Epidermal melanocyte (primary cell): ENCODE measurements at regions not wholly inside any gene's neighbourhood (a gene's known extent, or its start where the extent isn't known, plus 50 kb on each side); places are given as distances from the start of the nearest gene placed in this dataset.

ENCODE experiments used
- DNase-seq: peaks from one replicate; pipeline ENCODE4 v3.0.0; 2011; ENCODE audit warnings: low spot score; ENCODE audit not compliant: insufficient read length

DNA sequence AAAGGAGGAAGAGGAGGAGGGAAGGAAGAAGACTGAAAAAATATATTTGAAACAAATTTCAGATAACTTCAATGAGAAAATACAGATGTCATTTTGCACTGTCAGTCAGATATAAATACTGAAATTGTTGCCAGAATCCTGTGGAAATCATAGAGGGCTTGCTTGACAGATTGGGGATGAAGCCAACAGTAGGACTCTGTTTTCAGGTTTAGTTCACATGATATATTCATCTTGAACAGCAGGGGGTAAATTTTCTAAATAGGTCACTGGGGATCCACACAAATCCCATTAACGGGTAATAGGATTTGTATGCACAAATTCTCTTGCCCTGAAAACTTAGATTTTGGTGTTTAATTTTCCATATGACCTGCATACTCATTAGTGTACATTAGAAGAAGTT is 103.3 kb upstream of the PCDH18 start:
- no peak for DNase-seq

GRCh38 chr4:137635108-137635507 is 102.8 kb upstream of the PCDH18 start:
- no peak for DNase-seq

DNA sequence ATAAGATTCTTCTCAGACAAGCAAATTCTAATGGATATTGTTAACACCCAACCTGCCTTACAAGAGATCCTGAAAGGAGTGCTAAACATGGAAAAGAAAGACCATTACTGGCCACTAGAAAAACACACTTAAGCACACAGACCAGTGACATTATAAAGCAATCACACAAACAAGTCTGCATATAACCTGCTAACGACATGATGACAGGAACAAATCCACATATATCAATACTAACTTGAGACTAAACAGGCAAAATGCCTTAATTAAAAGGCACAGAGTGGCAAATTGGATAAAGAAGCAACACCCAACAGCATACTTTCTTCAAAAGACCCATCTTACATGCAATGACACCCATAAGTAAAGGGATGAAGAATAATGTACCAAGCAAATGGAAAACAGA is 100.5 kb upstream of the PCDH18 start:
- DNase-seq: no peak

GRCh38 chr4:137631605-137632004 is 99.3 kb upstream of the PCDH18 start:
- no peak for DNase-seq

- no peak for DNase-seq
Observed at GRCh38 chr4:137630252-137630651, 98.0 kb upstream of the PCDH18 start.

GRCh38 chr4:137627739-137628460 is 95.6 kb upstream of the PCDH18 start:
- DNase-seq: no peak

- no peak for DNase-seq
Observed at GRCh38 chr4:137626942-137627738, 94.8 kb upstream of the PCDH18 start.

DNA sequence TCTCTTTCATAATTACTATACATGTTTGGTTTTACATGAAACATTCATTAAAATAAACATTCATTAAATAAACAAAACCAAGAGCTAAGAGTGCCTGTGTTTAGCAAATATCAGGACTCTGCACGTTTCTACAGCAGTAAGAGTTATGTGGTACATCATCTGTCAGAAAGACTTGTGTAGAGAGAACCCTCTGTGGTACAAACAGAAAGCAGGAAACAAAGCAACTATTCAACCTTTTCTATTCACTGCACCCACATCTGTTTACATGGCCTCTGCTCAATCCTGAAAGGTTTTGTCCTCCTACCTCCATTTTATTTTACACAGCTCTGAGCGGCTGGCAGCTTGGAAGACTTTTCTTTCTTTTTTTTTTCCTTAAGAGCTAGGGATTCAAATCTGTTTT is 90.7 kb upstream of the PCDH18 start:
- no peak for DNase-seq

- no peak for DNase-seq
Observed at GRCh38 chr4:137621056-137621455, 88.8 kb upstream of the PCDH18 start.

GRCh38 chr4:137614491-137614890 is 82.2 kb upstream of the PCDH18 start:
- DNase-seq: no peak

DNA sequence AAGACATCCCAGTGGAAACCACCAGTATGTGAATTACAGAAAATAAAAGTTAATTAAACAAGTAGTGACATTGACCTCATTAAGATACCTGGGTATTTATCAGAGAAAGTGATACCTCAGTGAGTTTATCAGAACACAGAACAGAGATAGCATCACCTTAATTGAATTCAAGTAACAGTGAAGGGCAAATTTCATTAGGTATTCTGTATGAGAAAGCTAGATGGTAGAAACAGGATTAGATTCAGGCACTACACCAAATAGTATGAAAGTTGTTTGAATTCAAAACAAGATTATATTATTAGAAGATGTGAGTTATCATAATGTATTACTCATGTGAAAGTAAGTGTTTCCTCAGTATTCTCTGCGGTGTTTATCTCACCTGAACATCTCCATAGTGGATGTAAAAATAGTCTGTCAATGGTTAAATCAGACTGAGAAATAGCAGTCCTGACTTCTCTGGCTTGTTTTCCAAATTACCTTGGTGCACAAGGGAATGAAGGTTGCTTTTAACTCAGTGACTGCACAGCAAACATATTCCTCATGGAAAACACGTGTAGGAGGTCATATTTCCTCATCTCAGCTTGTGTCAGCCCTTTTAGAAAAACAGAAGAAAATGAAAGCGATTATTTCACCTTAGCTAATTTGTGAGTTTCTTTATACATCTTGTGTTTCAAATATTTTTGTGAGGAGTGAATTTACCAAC is 79.9 kb upstream of the PCDH18 start:
- DNase-seq: no peak

DNA sequence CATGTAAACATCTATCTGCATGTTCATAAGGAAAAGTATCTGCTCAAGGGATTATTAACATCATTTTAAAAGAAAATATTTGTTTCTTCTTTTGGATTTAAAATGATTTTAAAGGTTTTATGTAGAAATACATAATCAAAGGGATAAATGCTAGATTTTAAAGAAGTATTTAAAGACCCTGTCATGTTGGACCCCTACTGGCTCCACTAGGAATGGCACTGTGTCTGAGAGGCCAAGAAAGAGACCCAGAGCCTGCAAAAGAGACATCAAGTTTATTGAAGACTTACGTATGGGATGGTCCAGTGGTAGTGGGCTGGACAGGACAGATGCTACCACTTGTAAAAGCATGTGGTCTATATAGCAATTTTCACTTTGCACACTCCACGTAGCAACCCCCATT is 78.7 kb upstream of the PCDH18 start:
- no peak for DNase-seq

GRCh38 chr4:137609718-137610430 is 77.6 kb upstream of the PCDH18 start:
- DNase-seq: no peak

GRCh38 chr4:137608085-137608484 is 75.8 kb upstream of the PCDH18 start:
- DNase-seq: no peak

DNA sequence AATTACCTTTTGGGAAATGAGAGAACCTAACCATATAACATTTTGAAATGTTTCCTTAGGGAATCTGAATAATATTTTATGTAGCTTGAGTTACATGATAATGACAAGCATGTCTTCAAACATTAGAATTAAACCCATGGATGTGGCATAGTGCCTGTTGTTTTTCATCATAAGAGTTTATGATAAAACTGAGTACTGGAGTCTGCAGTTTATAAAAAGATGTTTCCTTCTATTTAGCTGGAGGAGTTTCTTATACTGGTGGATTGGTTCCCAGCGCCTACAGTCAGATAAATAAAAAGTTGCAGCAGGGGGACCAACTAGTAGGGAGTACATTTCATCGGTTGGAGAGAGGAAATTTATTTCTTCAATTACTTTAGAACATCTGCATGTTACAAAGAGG is 70.1 kb upstream of the PCDH18 start:
- no peak for DNase-seq

DNA sequence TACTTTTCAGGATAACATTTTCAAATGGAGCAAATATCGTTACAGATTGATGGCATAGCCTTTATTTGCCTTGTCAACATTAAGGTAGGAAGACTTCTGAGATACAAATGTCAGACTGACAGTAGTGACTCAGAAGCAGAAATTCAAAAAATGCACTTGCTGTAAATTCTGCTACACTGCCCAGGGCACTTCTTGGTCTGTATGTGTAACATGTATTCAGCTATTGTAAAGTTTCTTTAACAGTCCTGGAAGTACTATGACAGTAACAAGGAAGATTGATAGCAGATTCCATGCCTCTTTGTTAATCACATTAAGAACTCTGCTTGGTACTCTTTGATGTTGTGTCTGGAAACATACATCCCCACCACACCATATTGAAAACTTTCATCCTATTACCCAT is 69.6 kb upstream of the PCDH18 start:
- DNase-seq: no peak

DNA sequence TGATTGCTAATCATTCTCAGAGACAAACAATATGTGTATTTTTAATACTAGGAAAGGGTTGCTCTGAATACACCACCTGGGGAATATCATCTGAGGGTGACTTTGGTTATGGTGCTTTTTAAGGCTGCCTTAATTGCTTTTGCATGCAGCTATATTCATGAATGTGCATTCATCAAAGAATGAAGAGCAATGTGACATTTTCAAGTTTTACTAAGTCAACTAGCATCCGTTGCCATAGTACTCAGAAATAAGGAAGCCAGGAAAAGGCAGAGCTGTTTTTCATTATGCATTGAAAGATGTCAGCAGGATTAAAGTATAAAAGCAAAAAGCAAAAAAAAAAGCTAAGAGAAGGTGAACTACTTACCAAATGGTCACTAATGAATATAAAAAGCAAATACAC is 67.4 kb upstream of the PCDH18 start:
- DNase-seq: no peak

DNA sequence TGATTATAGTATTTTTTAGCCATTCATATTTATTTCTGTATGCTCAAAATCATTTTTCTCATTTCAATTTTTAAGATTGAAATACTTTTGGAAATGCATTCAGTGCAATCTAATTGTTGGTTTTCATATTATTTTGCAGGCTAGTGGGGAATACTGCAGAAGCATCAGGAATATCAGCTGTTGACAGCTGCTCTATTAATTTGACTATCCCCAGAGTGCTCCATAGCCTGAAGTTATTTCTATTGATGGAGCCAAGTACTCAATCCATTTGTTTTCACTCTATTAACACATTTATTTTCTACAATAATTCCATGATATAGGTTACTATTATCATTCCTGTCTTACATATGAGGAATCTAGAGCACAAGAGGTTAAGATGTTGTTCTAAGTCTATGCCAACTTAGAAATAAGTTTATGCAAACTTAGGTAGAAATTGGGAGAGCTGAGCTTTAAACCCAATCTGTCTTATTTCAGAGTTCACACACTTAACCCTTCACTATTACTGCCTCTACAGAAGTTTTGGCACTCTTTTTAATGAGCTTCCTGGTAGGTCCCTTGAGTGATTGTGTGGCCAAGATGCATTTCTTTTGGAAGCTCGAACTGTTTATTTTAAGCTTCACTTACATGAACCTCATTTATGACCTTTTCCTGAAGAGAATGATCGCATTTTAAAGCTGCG is 65.6 kb upstream of the PCDH18 start:
- no peak for DNase-seq

GRCh38 chr4:137587796-137588195 is 55.5 kb upstream of the PCDH18 start:
- no peak for DNase-seq

DNA sequence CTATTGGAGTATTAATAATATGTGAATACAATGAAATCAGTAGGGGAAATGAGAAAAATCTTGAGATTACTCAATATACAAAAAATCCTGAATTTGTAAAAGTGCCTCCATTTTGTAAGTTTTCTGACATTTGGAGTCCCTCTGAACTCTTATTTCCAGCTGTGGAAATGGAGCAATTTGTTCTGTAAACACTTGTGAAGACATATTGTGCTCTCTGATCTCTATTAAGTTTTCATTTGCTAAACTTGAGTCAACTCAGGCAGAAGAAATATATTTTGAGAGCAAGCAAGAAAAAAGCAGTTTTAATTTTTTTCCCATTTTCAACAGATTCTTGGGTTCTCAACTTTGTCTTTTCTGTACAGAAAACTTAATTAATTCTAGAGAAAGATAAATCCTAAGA is 51.4 kb upstream of the PCDH18 start:
- DNase-seq: no peak
